Neural cell (in vitro differentiated cells): ENCODE measurements at regions not wholly inside any gene's neighbourhood (a gene's known extent, or its start where the extent isn't known, plus 50 kb on each side); places are given as distances from the start of the nearest gene placed in this dataset.

ENCODE experiments used
- H2AFZ ChIP-seq: fragments of 200-600, 300-800 bp; sonication (generic), shearing (Covaris generic); 2 replicates; pipeline ENCODE4 v1.6.0; 2014; ENCODE audit warnings: low read depth, mild to moderate bottlenecking, antibody characterized with exemption, low read length, moderate library complexity
- H3F3A ChIP-seq: fragments of 200-600 bp; shearing (Covaris generic); 2 replicates; pipeline ENCODE4 v1.6.1; 2016; ENCODE audit warnings: mild to moderate bottlenecking, moderate library complexity, mixed read lengths, antibody characterized with exemption, low read length; ENCODE audit not compliant: insufficient read depth, poor library complexity, severe bottlenecking
- H3K27ac ChIP-seq: fragments of 200-600, 300-800 bp; sonication (generic), shearing (Covaris generic); 2 replicates; pipeline ENCODE4 v1.5.1; 2014; ENCODE audit warnings: mild to moderate bottlenecking, low read length, moderate library complexity
- H3K27me3 ChIP-seq: fragments of 300-800, 200-600 bp; sonication (generic), shearing (Covaris generic); 2 replicates; pipeline ENCODE4 v1.6.0; 2014; ENCODE audit warnings: mild to moderate bottlenecking, low read depth, low read length, moderate library complexity; ENCODE audit not compliant: insufficient read depth
- H3K36me3 ChIP-seq: fragments of 300-800, 200-600 bp; sonication (generic), shearing (Covaris generic); 2 replicates; pipeline ENCODE4 v1.5.1; 2014; ENCODE audit warnings: mild to moderate bottlenecking, antibody characterized with exemption, low read length, moderate library complexity; ENCODE audit not compliant: insufficient read depth
- H3K4me2 ChIP-seq: fragments of 300-800, 200-600 bp; sonication (generic), shearing (Covaris generic); 2 replicates; pipeline ENCODE4 v1.6.0; 2014; ENCODE audit warnings: mild to moderate bottlenecking, low read length
- H3K4me3 ChIP-seq: fragments of 300-800, 200-600 bp; sonication (generic), shearing (Covaris generic); 2 replicates; pipeline ENCODE4 v1.5.1; 2014; ENCODE audit warnings: mild to moderate bottlenecking, low read length, moderate library complexity
- H3K79me2 ChIP-seq: fragments of 200-600 bp; shearing (Covaris generic); replicated peaks from 2 replicates; pipeline ENCODE4 v1.6.0; 2014; ENCODE audit warnings: mild to moderate bottlenecking, low read length, moderate library complexity; ENCODE audit not compliant: insufficient read depth
- H3K9ac ChIP-seq: fragments of 300-800, 200-600 bp; sonication (generic), shearing (Covaris generic); 2 replicates; pipeline ENCODE4 v1.6.1; 2016; ENCODE audit warnings: mild to moderate bottlenecking, low read length, mixed read lengths
- H3K9me2 ChIP-seq: fragments of 200-600 bp; shearing (Covaris generic); 2 replicates; pipeline ENCODE4 v1.6.1; 2016; ENCODE audit warnings: mild to moderate bottlenecking, low read length, mixed read lengths; ENCODE audit not compliant: insufficient read depth
- H3K9me3 ChIP-seq: fragments of 200-600, 300-800 bp; sonication (generic), shearing (Covaris generic); 2 replicates; pipeline ENCODE4 v1.6.1; 2016; ENCODE audit warnings: mild to moderate bottlenecking, mixed run types, low read length, moderate library complexity, mixed read lengths
- H4K20me1 ChIP-seq: fragments of 200-600 bp; shearing (Covaris generic); 2 replicates; pipeline ENCODE4 v1.6.1; 2016; ENCODE audit warnings: mild to moderate bottlenecking, mixed run types; ENCODE audit not compliant: insufficient read depth
- EP300 ChIP-seq: fragments of 450-650 bp; conservative IDR thresholded peaks from 2 replicates; pipeline ENCODE4 v1.6.1; 2014; ENCODE audit warnings: antibody characterized with exemption, mild to moderate bottlenecking, moderate library complexity; ENCODE audit not compliant: poor library complexity, severe bottlenecking
- EZH2 ChIP-seq: fragments of 200-600, 300-800 bp; shearing (Covaris generic), sonication (generic); IDR thresholded peaks from 2 replicates; pipeline ENCODE4 v1.6.1; 2014; ENCODE audit warnings: antibody characterized with exemption, low read length, borderline replicate concordance, mild to moderate bottlenecking; ENCODE audit not compliant: insufficient read depth, poor library complexity, severe bottlenecking
- MXI1 ChIP-seq: fragments of 450-650 bp; conservative IDR thresholded peaks from 2 replicates; pipeline ENCODE4 v1.6.1; 2014; ENCODE audit warnings: antibody characterized with exemption, mild to moderate bottlenecking; ENCODE audit not compliant: poor library complexity, severe bottlenecking
- POLR2AphosphoS5 ChIP-seq: IDR thresholded peaks from 2 replicates; pipeline ENCODE4 v1.6.1; 2012
- RAD21 ChIP-seq: fragments of 450-650 bp; conservative IDR thresholded peaks from 2 replicates; pipeline ENCODE4 v1.6.1; 2014; ENCODE audit warnings: antibody characterized with exemption, mild to moderate bottlenecking, moderate library complexity
- SMC3 ChIP-seq: fragments of 450-650 bp; conservative IDR thresholded peaks from 2 replicates; pipeline ENCODE4 v1.6.1; 2014; ENCODE audit warnings: antibody characterized with exemption, mild to moderate bottlenecking, moderate library complexity; ENCODE audit not compliant: poor library complexity
- TAF1 ChIP-seq: IDR thresholded peaks from 2 replicates; pipeline ENCODE4 v1.6.1; 2012; ENCODE audit warnings: low read depth
- TF ChIP-seq, protein P1 (sequence below): fragments of 450-650 bp; IDR thresholded peaks from 2 replicates; pipeline ENCODE4 v1.5.1; 2014; ENCODE audit warnings: antibody characterized with exemption, mild to moderate bottlenecking, moderate library complexity; ENCODE audit not compliant: poor library complexity, severe bottlenecking
- TF ChIP-seq, protein P2 (sequence below): IDR thresholded peaks from 2 replicates; pipeline ENCODE4 v1.6.1; 2012; ENCODE audit warnings: borderline replicate concordance

DNA sequence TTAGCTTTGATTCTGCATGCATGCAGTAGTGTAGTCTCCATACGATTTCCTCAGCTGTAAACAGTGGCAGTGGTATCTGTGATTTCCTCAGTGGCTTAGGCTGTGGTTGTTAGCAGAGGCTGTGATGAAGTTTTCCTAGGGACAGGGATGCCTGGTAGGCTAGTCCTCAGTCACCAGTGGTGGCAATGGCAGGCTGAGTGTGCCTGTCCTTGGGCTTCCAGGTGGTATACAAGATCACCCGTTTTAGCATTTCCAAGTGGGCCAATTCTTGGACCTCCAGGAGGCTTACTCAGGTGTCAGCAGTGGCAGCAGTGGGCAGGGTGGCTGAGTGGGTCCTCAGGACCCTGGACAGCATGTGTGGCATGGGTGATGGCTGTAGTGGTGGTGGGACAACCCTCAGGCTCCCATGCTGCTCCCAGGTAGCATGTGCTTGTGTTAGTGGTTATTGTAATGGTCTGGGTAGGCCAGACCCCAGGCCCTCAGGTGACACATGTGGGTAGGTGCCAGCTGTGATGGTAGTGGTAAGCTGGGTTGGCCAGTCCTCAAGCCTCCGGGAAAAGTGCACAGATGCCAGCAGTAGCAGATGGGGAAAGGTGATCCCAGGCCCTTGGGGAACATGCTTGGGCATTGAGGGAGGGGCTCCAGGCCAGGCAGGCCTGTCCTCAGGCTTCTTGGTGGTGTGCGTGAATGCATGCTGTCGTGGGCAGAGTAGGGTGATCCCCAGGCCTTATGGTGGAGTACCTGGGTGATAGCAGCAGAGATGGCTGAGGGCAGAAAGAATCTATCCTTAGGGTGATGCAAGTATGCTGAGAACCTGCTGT lies 146.5 kb downstream of the PAPOLA start:
- Histone ChIP-seq H3K9ac (no peak overlapping the region), H3F3A (no peaks in the 10 kb centered on the region), H3K4me2 (no peak overlapping the region), H2AFZ (no peak overlapping the region), H3K4me3 (no peak overlapping the region), H3K9me3 (no peaks in the 10 kb centered on the region), H3K36me3 (no peaks in the 10 kb centered on the region), H3K79me2 (no peaks in the 10 kb centered on the region), H3K27me3 (no peaks in the 10 kb centered on the region), H3K9me2 (no peaks in the 10 kb centered on the region), H4K20me1 (no peaks in the 10 kb centered on the region), H3K27ac (no peak overlapping the region)
- TF ChIP-seq EP300 (no peak), POLR2AphosphoS5 (no peak), EZH2 (no peak), TAF1 (no peak), MXI1 (no peak), RAD21 (no peak), SMC3 (no peak)
- TF ChIP-seq, protein P1, sequence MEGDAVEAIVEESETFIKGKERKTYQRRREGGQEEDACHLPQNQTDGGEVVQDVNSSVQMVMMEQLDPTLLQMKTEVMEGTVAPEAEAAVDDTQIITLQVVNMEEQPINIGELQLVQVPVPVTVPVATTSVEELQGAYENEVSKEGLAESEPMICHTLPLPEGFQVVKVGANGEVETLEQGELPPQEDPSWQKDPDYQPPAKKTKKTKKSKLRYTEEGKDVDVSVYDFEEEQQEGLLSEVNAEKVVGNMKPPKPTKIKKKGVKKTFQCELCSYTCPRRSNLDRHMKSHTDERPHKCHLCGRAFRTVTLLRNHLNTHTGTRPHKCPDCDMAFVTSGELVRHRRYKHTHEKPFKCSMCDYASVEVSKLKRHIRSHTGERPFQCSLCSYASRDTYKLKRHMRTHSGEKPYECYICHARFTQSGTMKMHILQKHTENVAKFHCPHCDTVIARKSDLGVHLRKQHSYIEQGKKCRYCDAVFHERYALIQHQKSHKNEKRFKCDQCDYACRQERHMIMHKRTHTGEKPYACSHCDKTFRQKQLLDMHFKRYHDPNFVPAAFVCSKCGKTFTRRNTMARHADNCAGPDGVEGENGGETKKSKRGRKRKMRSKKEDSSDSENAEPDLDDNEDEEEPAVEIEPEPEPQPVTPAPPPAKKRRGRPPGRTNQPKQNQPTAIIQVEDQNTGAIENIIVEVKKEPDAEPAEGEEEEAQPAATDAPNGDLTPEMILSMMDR = no peak
- TF ChIP-seq, protein P2, sequence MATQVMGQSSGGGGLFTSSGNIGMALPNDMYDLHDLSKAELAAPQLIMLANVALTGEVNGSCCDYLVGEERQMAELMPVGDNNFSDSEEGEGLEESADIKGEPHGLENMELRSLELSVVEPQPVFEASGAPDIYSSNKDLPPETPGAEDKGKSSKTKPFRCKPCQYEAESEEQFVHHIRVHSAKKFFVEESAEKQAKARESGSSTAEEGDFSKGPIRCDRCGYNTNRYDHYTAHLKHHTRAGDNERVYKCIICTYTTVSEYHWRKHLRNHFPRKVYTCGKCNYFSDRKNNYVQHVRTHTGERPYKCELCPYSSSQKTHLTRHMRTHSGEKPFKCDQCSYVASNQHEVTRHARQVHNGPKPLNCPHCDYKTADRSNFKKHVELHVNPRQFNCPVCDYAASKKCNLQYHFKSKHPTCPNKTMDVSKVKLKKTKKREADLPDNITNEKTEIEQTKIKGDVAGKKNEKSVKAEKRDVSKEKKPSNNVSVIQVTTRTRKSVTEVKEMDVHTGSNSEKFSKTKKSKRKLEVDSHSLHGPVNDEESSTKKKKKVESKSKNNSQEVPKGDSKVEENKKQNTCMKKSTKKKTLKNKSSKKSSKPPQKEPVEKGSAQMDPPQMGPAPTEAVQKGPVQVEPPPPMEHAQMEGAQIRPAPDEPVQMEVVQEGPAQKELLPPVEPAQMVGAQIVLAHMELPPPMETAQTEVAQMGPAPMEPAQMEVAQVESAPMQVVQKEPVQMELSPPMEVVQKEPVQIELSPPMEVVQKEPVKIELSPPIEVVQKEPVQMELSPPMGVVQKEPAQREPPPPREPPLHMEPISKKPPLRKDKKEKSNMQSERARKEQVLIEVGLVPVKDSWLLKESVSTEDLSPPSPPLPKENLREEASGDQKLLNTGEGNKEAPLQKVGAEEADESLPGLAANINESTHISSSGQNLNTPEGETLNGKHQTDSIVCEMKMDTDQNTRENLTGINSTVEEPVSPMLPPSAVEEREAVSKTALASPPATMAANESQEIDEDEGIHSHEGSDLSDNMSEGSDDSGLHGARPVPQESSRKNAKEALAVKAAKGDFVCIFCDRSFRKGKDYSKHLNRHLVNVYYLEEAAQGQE = no peak

DNA sequence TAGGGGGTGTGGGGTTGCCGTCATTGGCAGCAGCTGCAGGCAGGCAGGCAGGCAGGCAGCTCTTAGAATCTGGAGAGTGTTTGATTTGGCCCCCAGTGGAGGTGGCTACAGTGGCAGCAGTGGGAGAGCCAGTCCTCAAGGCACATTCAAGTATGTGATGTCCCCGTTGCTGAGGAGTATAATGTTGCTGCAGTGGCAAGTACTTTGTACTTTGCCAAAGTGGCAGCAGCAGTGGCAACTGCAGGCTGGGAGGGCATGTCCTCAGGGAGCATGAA lies 147.1 kb downstream of the PAPOLA start:
- H4K20me1 ChIP-seq = no peaks in the 10 kb centered on the region
- H3K4me2 ChIP-seq = no peak overlapping the region
- no peaks in the 10 kb centered on the region for H3K36me3 ChIP-seq
- no peaks in the 10 kb centered on the region for H3K27me3 ChIP-seq
- H2AFZ ChIP-seq = no peak overlapping the region
- TF ChIP-seq, protein P1 = no peak
- TF ChIP-seq TAF1 = no peak
- TF ChIP-seq, protein P2 = no peak
- TF ChIP-seq SMC3 = no peak
- no peak for TF ChIP-seq POLR2AphosphoS5
- no peak overlapping the region for H3K4me3 ChIP-seq
- H3K9ac ChIP-seq = no peak overlapping the region
- H3K27ac ChIP-seq = no peak overlapping the region
- H3F3A ChIP-seq = no peaks in the 10 kb centered on the region
- H3K9me2 ChIP-seq = no peaks in the 10 kb centered on the region
- H3K79me2 ChIP-seq = no peaks in the 10 kb centered on the region
- H3K9me3 ChIP-seq = no peaks in the 10 kb centered on the region
